ENCODE measurements at regions not wholly inside any gene's neighbourhood (a gene's known extent, or its start where the extent isn't known, plus 50 kb on each side); places are given as distances from the start of the nearest gene placed in this dataset.

DNA sequence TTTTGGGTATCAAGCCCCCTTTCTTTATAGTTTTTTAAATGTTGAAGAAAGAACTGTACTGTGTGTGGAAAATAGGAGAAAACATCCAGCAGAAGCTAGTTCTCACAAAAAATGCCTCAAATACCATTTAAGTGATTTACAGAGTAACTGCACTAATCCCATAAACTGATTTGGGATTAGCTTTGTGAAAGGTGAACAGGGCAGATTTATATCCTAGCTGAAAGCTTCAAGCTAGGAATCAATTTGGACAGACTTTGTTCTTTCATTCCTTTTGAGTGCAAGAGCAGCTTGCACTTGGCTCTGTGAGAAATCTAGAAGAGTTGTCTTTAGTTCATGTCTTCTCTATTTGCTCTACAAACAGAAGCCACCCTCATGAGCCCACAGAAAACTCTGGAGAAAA is 183.9 kb upstream of the VRK2 start:
- TF ChIP-seq CTCF (IDR thresholded peaks at IDR 0.05) (no peak), POLR2A (IDR thresholded peaks at IDR 0.05) (no peak)
